ENCODE measurements at regions not wholly inside any gene's neighbourhood (a gene's known extent, or its start where the extent isn't known, plus 50 kb on each side); places are given as distances from the start of the nearest gene placed in this dataset.

DNA sequence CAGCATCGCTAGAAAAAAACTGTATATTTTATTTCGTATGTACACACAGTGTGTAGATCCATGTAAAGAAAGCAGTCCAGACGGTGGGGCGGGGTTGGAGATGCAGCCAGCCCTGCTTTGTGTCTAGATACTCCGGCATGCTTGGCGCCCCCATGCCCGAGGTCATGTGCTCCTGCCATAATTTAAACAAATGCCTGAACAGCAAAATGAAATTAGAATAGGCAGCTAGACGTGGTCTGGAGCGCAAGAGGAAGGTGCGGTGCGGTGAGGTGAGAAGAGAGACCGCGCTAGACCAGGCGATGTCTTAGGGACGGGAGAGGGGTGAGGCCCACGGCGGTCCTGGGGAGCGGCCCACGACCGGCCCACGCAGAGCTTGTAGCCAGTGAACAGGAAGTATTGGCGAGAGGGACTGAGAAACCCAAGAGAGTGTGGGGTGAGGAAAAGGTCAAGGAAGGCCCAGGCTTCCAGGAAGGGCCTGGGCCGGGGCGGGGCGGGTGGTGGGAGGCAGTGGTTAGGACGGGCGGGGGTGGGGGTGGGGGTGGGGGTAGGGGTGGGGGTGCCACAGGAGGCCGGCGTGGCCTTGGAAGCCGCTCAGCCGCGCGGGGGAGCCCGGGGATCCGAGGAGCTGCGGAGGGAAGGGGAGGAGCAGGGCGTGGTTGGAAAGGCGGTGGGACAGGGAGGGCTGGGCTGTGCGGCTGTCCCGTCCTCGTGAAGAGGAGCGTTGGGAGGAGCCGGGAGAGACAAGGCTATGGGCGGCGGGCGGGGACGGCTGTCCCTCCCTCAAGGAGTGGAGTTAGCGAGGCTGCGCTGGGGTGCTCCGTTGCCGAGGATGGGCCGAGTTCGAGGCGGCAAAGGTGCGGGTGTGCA lies 254.7 kb upstream of the SGCG start (continued):
- TF ChIP-seq SAP30 (IDR thresholded peaks at IDR 0.05; ENCODE audit: borderline replicate concordance, insufficient read depth, low read depth, low read length, poor library complexity, severe bottlenecking): no peak
- TF ChIP-seq JUND (IDR thresholded peaks at IDR 0.05; ENCODE audit: borderline replicate concordance, low read depth, low read length): no peak
- TF ChIP-seq JUND (tag; IDR thresholded peaks at IDR 0.05; ENCODE audit: borderline replicate concordance, low read depth, low read length): peak; percentile 22; the same call in 1 of the 3 replicates
- TF ChIP-seq ELF1 (tag; IDR thresholded peaks at IDR 0.05): peak; percentile 37; the same call in 1 of the 2 replicates
- TF ChIP-seq TAL1 (IDR thresholded peaks at IDR 0.05): no peak
- no peak for TF ChIP-seq ZNF75A (CRISPR knock-in tag; IDR thresholded peaks at IDR 0.05)
- TF ChIP-seq NR4A1 (CRISPR knock-in tag; IDR thresholded peaks at IDR 0.05): no peak
- TF ChIP-seq NR4A1 (tag; IDR thresholded peaks at IDR 0.05): no peak
- TF ChIP-seq EP400 (IDR thresholded peaks at IDR 0.05): peak; percentile 51; the same call in 1 of the 2 replicates
- TF ChIP-seq MTA3 (IDR thresholded peaks at IDR 0.05; ENCODE audit: borderline replicate concordance): peak; percentile 39; the same call in 1 of the 2 replicates
- TF ChIP-seq, protein P1, sequence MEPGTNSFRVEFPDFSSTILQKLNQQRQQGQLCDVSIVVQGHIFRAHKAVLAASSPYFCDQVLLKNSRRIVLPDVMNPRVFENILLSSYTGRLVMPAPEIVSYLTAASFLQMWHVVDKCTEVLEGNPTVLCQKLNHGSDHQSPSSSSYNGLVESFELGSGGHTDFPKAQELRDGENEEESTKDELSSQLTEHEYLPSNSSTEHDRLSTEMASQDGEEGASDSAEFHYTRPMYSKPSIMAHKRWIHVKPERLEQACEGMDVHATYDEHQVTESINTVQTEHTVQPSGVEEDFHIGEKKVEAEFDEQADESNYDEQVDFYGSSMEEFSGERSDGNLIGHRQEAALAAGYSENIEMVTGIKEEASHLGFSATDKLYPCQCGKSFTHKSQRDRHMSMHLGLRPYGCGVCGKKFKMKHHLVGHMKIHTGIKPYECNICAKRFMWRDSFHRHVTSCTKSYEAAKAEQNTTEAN (CRISPR knock-in tag; IDR thresholded peaks at IDR 0.05): no peak
- TF ChIP-seq HIVEP1 (CRISPR knock-in tag; IDR thresholded peaks at IDR 0.05): no peak
- TF ChIP-seq RBFOX2 (IDR thresholded peaks at IDR 0.05; ENCODE audit: low read depth, low read length): peak; percentile 65
- TF ChIP-seq FOXM1 (IDR thresholded peaks at IDR 0.05; ENCODE audit: low read depth): no peak
- no peak for TF ChIP-seq FOXM1 (CRISPR knock-in tag; IDR thresholded peaks at IDR 0.05; ENCODE audit: low read depth)
- TF ChIP-seq PTTG1 (tag; IDR thresholded peaks at IDR 0.05; ENCODE audit: low read depth): no peak
- no peak for TF ChIP-seq HDAC3 (IDR thresholded peaks at IDR 0.05; ENCODE audit: borderline replicate concordance, partially characterized antibody)
- TF ChIP-seq NCOA2 (IDR thresholded peaks at IDR 0.05; ENCODE audit: partially characterized antibody in 2 of 2): no peak
- TF ChIP-seq GABPA (tag; conservative IDR thresholded peaks at IDR 0.05; ENCODE audit: low read depth): 0 out of 2 replicates have a peak, but pooled peaks have one; percentile 18
- no peak for TF ChIP-seq SAFB2 (IDR thresholded peaks at IDR 0.05; ENCODE audit: borderline replicate concordance, low read depth, low read length, severe bottlenecking)
- TF ChIP-seq L3MBTL2 (IDR thresholded peaks at IDR 0.05): peak; percentile 83
- peak; percentile 46 for TF ChIP-seq KDM5B (IDR thresholded peaks at IDR 0.05; ENCODE audit: insufficient replicate concordance, low read depth, low read length)
- TF ChIP-seq HMG20B (CRISPR knock-in tag; IDR thresholded peaks at IDR 0.05): no peak
- no peak for TF ChIP-seq IFI16 (CRISPR knock-in tag; IDR thresholded peaks at IDR 0.05)
- TF ChIP-seq NFE2 (IDR thresholded peaks at IDR 0.05; ENCODE audit: low read depth): no peak
- TF ChIP-seq PCBP1 (IDR thresholded peaks at IDR 0.05; ENCODE audit: low read depth, low read length, poor library complexity, severe bottlenecking): no peak
- TF ChIP-seq NFYB (IDR thresholded peaks at IDR 0.05; ENCODE audit: extremely low read depth, insufficient read length): no peak
- TF ChIP-seq NFXL1 (CRISPR knock-in tag; IDR thresholded peaks at IDR 0.05): no peak
- 0 out of 2 replicates have a peak, but pooled peaks have one; percentile 23 for TF ChIP-seq HDAC2 (IDR thresholded peaks at IDR 0.05)
- TF ChIP-seq ZNF134 (CRISPR knock-in tag; conservative IDR thresholded peaks at IDR 0.05): no peak
- TF ChIP-seq ZNF77 (CRISPR knock-in tag; IDR thresholded peaks at IDR 0.05): no peak
